Astrocyte of the spinal cord (primary cell): ENCODE measurements at regions not wholly inside any gene's neighbourhood (a gene's known extent, or its start where the extent isn't known, plus 50 kb on each side); places are given as distances from the start of the nearest gene placed in this dataset.
"Not testable (repeated sequence)": the region's sequence is repeated elsewhere in the genome, so short reads cannot be mapped to it uniquely, and the experiment has no call there.

Source experiments
- DNase-seq: peaks from one replicate; pipeline ENCODE4 v3.0.0; 2011; ENCODE audit warnings: low read depth, low spot score
- H3K4me3 ChIP-seq: 2 replicates; pipeline ENCODE4 v1.5.1; 2011; ENCODE audit warnings: low read depth, mild to moderate bottlenecking, low read length, moderate library complexity
- in situ Hi-C: cut with HindIII; loops from 2 replicates; pipeline ENCODE4 v1.10.0; 2017; ENCODE audit warnings: low sequenced_read_pairs
- TF ChIP-seq, protein P1 (sequence below): IDR thresholded peaks from 2 replicates; pipeline ENCODE4 v1.5.1; 2012; ENCODE audit warnings: low read depth, mild to moderate bottlenecking, low read length, inconsistent platforms

DNA sequence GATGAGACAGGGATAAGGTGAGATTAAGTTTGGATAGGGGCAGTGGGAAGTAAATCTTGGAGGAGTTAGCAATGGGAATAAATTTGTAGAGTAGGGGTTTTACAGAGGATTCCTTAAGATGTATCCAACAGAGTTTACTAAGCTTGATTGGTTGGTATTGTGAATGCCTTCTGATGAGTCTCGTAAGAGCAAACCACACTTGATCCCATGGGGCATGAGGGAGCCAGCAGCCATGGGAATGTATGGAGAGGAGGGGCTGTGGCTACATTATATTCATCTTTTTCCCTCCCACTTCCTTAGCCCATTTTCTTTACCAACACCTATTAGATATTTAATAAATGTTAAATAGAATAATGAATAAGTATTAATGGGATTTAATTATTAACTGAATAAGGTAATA, 126.6 kb upstream of the NDST3 start:
- in situ Hi-C loops = no loop called here

DNA sequence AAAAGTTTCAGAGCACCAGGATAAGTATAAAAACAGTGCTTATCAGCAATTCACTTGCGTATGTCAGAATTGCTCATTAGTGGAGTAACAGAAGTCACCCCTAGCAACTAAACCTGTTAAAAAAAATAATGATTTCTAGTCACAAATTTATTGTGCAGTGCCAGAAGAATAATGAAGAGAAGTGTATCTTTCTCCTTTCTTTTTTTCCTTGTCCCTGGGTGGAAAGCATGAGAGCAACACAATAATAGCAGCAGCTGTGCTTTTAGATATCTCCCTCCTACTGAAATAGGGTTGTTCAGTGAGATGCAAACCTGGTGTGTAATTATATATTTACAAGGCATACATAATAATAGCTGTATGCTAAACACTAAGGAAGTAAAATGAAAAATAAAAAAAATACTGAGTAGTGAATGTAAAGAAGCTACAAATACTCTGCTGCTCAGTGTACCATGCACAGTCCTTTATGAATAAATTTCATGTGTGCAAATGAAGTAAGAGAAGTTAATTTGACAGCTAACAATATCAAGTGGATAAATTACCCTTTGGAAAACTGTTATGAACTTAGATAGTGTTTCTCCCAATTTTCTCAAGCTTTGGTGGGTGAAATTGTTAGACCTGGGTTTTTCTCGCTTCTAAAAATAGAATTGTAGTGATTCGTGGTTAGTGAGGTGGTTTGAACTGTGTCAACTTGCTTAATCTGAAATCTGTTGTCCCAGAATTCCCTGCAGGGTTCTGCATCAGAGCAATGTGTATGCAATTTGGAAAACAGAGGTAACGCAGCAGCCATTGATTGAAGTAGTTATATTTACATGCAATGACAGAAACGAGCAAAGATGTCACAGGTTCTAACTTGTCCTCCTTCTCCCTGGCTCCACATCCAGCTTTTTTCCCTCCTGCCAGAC, 125.7 kb upstream of the NDST3 start:
- in situ Hi-C loops = no loop called here
- TF ChIP-seq, protein P1, sequence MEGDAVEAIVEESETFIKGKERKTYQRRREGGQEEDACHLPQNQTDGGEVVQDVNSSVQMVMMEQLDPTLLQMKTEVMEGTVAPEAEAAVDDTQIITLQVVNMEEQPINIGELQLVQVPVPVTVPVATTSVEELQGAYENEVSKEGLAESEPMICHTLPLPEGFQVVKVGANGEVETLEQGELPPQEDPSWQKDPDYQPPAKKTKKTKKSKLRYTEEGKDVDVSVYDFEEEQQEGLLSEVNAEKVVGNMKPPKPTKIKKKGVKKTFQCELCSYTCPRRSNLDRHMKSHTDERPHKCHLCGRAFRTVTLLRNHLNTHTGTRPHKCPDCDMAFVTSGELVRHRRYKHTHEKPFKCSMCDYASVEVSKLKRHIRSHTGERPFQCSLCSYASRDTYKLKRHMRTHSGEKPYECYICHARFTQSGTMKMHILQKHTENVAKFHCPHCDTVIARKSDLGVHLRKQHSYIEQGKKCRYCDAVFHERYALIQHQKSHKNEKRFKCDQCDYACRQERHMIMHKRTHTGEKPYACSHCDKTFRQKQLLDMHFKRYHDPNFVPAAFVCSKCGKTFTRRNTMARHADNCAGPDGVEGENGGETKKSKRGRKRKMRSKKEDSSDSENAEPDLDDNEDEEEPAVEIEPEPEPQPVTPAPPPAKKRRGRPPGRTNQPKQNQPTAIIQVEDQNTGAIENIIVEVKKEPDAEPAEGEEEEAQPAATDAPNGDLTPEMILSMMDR = no peak
- H3K4me3 ChIP-seq = no peak overlapping the region
- DNase-seq = no peak

More for the DNA sequence above, 126.6 kb upstream of the NDST3 start:
- DNase-seq = no peak
- TF ChIP-seq, protein P1 = no peak
- H3K4me3 ChIP-seq = no peak overlapping the region

DNA sequence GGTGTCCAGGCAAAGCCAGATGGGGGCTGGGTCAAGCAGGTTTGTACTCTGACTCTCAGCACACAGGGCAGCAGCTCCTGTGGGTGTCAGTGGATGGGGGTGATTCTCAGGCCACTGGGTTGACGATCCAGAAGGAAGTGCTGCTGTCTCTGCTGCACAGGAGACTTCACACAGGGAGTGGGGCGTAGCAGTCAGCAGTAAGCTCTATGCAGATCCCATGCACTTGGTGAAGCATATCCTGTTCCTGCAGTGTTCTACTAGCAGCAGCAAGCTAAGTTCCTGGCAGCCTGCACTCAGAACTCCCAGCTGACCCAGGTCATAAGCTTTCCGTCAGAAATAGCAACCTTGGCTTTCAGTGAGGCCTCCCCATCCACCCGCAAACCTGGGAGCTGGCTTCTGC, 117.6 kb upstream of the NDST3 start:
- no peak for DNase-seq
- no peak overlapping the region for H3K4me3 ChIP-seq
- TF ChIP-seq, protein P1 = no peak
- in situ Hi-C loops = no loop called here

DNA sequence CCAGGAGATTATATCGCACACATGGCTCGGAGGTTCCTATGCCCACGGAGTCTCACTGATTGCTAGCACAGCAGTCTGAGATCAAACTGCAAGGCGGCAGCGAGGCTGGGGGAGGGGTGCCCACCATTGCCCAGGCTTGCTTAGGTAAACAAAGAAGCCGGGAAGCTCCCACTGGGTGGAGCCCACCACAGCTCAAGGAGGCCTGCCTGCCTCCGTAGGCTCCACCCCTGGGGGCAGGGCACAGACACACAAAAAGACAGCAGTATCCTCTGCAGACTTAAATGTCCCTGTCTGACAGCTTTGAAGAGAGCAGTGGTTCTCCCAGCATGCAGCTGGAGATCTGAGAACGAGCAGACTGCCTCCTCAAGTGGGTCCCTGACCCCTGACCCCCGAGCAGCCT, 112.0 kb upstream of the NDST3 start:
- H3K4me3 ChIP-seq, DNase-seq, in situ Hi-C loops: not testable (repeated sequence)

DNA sequence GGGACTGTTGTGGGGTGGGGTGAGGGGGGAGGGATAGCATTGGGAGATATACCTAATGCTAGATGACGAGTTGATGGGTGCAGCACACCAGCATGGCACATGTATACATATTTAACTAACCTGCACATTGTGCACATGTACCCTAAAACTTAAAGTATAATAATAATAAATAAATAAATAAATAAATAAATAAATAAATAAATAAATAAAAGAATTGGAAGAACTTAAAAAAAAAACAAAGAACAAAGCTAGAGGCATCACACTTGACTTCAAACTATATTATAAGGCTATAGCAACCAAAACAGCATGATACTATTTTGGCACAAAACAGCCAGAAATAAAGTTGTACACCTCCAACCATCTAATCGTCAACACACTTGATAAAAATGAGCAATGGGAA, 106.5 kb upstream of the NDST3 start:
- H3K4me3 ChIP-seq, in situ Hi-C loops, DNase-seq: not testable (repeated sequence)

DNA sequence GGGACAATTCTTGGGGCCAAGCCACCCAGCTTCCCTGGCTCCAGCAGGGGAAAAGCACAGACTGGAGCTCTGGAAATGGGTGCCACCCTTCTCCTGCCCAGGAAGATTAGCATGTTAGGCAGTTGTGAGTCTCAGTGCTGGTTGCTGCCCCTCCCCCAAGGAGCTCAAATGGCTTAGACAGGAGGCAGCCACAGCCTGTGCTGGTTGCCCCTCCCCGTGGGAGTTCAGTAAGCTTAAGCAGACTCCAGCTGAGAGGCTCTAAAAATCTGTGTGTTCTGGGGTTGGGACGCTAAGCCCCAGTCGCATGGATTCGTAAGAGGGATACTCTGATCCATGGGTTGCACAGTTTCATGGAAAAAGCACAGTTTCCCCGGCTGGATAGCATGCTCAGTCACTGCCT, 92.7 kb upstream of the NDST3 start:
- DNase-seq = no peak
- TF ChIP-seq, protein P1 = no peak
- in situ Hi-C loops = no loop called here
- no peak overlapping the region for H3K4me3 ChIP-seq

DNA sequence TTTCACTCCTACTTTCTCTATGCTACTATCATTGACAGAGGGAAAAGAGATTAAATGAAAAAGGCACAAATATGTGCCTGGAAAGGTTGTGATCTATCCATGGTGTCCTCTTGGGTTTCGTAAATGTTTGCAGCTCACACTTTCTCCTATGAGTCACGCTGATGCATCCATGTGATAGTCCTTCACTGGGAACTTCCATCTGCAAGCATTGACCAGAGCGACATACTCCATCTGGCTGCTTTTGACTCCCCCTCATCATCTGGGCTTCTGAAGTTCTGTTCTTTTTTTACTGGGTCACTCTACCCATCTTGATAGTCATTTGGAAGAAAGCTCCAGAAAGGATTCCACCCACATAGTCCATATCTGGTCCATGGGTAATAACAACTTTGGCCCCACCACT, 84.7 kb upstream of the NDST3 start:
- in situ Hi-C loops = no loop called here
- TF ChIP-seq, protein P1 = no peak
- no peak overlapping the region for H3K4me3 ChIP-seq
- DNase-seq = no peak

DNA sequence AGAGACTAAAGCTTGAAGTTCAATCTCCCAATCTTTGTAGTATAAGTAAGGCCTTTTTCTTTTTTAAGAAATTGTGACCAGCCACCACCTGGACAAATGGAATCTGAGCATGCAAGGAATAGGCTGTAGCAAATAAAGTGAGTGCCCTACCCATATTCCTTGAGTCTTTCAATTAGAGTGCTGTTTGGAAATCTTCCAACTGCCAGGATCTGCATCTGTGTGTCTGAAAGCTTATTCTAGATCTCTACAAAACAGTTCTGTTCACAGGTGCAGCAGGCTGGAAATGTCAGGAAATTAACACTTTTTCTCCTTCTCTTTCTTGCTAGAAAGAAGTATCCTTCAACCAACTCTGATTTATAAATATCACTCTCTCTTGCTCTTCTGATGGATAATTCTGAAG, 76.7 kb upstream of the NDST3 start:
- in situ Hi-C loops = no loop called here
- TF ChIP-seq, protein P1 = no peak
- no peak for DNase-seq

More for the DNA sequence above, 76.7 kb upstream of the NDST3 start:
- no peak overlapping the region for H3K4me3 ChIP-seq
